BE2C (cell line): ENCODE measurements at regions not wholly inside any gene's neighbourhood (a gene's known extent, or its start where the extent isn't known, plus 50 kb on each side); places are given as distances from the start of the nearest gene placed in this dataset.

Experiments
- DNase-seq: peaks from one replicate; pipeline ENCODE4 v3.0.0-alpha.2; 2020
- H3K27me3 ChIP-seq: fragments of 250-450 bp; sonication (Bioruptor Pico); 2 replicates; pipeline ENCODE4 v1.5.1; 2020; ENCODE audit warnings: mild to moderate bottlenecking
- H3K36me3 ChIP-seq: fragments of 250-450 bp; sonication (Bioruptor Pico); 2 replicates; pipeline ENCODE4 v1.5.1; 2020; ENCODE audit warnings: mild to moderate bottlenecking
- H3K4me1 ChIP-seq: fragments of 250-450 bp; sonication (Bioruptor Pico); 2 replicates; pipeline ENCODE4 v1.5.1; 2020
- H3K4me3 ChIP-seq: 2 replicates; pipeline ENCODE4 v1.5.1; 2011; ENCODE audit warnings: low read depth, low read length
- H3K9me3 ChIP-seq: fragments of 250-450 bp; sonication (Bioruptor Pico); 2 replicates; pipeline ENCODE4 v1.5.1; 2020
- CTCF ChIP-seq: IDR thresholded peaks from 2 replicates; pipeline ENCODE4 v1.5.1; 2012; ENCODE audit warnings: mild to moderate bottlenecking, low read depth, low read length

DNA sequence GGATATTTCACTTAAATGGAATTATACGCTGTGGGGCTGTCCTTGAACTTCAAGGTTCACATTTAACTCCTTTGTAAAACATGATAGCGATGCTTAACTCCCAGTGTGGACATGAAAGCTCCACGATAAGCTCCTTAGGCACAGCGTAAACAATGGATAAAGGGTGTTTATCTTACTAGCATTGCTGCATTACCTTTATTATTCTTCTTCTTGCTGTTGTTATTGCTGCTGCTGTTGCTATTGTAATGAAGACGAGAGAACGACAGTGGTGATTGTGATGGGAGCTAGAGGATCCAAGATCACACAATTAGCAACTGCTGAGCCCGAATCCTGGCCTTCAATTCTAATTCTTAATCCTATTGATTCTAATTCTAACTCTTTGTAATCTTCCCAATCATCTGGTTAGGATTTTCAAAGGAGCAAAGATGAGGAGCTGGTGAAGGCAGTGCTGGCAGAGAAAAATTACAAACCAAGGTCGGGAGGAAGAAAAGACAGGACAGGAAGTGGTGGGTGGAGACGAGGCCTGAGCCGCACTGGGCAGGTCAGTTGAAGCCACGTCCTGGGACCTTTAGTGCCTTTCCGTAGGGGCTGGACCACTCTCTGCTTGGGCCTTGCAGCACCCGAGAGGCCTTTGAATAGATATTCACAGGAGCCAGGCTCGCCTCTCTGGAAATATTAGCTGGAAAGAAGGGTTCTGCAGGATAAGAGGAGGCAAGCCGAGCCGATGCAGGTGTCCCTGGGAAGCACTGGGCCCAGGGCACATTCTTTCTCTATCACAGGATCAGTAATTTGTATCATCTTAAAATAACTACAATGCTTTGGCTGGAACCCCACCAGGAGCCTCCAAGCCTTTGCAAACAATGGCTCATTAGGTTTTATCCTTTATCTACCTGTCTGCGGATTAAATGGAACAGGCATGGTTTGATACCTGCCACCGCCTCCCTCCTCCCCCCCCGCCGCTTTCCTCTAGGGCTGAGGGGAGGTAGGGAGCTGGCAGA, 571.6 kb downstream of the AJAP1 start:
- DNase-seq, result no peak
- Histone ChIP-seq H3K4me1 (no peaks in the 10 kb centered on the region), H3K27me3 (no peaks in the 10 kb centered on the region), H3K4me3 (no peak overlapping the region), H3K36me3 (no peaks in the 10 kb centered on the region), H3K9me3 (no peaks in the 10 kb centered on the region)
- no peak for TF ChIP-seq CTCF

GRCh38 chr1:5223206-5223605, 568.8 kb downstream of the AJAP1 start:
- no peak for DNase-seq
- H3K27me3 ChIP-seq, result no peaks in the 10 kb centered on the region
- H3K36me3 ChIP-seq, result no peaks in the 10 kb centered on the region

GRCh38 chr1:5222626-5223025, 568.2 kb downstream of the AJAP1 start:
- no peaks in the 10 kb centered on the region for H3K9me3 ChIP-seq
- TF ChIP-seq CTCF, result no peak
- no peaks in the 10 kb centered on the region for H3K36me3 ChIP-seq
- no peaks in the 10 kb centered on the region for H3K4me1 ChIP-seq
- H3K4me3 ChIP-seq, result no peak overlapping the region
- H3K27me3 ChIP-seq, result no peaks in the 10 kb centered on the region
- no peak for DNase-seq

More at GRCh38 chr1:5223206-5223605, 568.8 kb downstream of the AJAP1 start:
- Histone ChIP-seq H3K9me3 (no peaks in the 10 kb centered on the region), H3K4me1 (no peaks in the 10 kb centered on the region), H3K4me3 (no peak overlapping the region)
- TF ChIP-seq CTCF, result no peak

DNA sequence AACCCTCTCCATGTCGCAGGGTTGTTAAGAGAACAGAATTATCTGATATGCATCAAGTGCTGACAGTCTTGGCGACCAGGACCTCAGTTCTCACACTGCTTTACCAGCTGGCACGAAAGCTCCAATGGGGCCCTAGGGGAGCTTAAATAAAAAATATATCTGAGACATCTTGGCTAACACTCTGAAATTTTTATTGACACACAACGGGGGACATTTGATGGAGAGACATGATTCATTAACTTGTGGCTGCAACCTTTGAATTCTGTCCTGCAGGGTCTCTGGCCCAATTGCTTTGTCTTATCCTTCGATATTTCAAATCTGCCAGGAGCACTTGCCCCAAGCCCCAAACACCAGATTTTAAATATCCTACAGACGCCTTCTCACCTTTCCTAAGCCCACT, 567.0 kb downstream of the AJAP1 start:
- no peak for DNase-seq
- no peak for TF ChIP-seq CTCF
- Histone ChIP-seq H3K4me3 (no peak overlapping the region), H3K36me3 (no peaks in the 10 kb centered on the region), H3K9me3 (no peaks in the 10 kb centered on the region), H3K27me3 (no peaks in the 10 kb centered on the region), H3K4me1 (no peaks in the 10 kb centered on the region)

DNA sequence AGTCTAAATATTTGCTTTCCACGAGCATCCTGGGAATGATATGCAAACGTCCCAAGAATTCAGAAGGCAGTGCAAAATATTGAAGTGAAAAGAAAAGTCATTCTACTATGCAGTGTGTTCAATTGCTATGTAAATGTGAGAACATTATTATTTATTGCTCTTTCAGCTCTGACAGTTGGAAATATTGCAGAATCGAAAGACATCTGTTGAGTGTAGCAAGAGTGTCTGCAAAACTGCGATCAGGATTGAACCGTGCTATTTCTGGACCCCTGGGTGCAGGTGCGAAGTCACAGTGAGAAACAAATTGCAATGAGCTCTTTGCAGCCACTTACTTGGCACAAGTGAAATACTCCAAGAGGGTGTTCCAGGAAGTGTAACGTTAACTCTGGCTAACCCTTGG, 566.4 kb downstream of the AJAP1 start:
- Histone ChIP-seq H3K9me3 (no peaks in the 10 kb centered on the region), H3K4me1 (no peaks in the 10 kb centered on the region), H3K36me3 (no peaks in the 10 kb centered on the region), H3K27me3 (no peaks in the 10 kb centered on the region), H3K4me3 (no peak overlapping the region)
- TF ChIP-seq CTCF, result no peak
- DNase-seq, result no peak

- H3K9me3 ChIP-seq, result no peaks in the 10 kb centered on the region
- no peaks in the 10 kb centered on the region for H3K27me3 ChIP-seq
- no peaks in the 10 kb centered on the region for H3K4me1 ChIP-seq
- no peak overlapping the region for H3K4me3 ChIP-seq
- no peak for DNase-seq
- H3K36me3 ChIP-seq, result no peaks in the 10 kb centered on the region
- TF ChIP-seq CTCF, result no peak
Observed at GRCh38 chr1:5220421-5220820, 566.0 kb downstream of the AJAP1 start.
